Stomach (tissue), 8 donors: ENCODE measurements at regions not wholly inside any gene's neighbourhood (a gene's known extent, or its start where the extent isn't known, plus 50 kb on each side); places are given as distances from the start of the nearest gene placed in this dataset.
"Not testable (repeated sequence)": the region's sequence is repeated elsewhere in the genome, so short reads cannot be mapped to it uniquely, and the experiment has no call there.

ENCODE experiments used
- DNase-seq, 2 donors: peaks; one replicate each; pipeline versions ENCODE4 v3.0.0 to v3.0.0-alpha.2; 2013 to 2019
- H3K27ac ChIP-seq, 5 donors: fragments of 200-600 bp in 4 of 5; sonication (generic) in 4 of 5; one replicate each; pipeline ENCODE4 v1.5.1; 2013 to 2019; ENCODE audit warnings: mild to moderate bottlenecking in 1 of 5, moderate library complexity in 1 of 5
- H3K27me3 ChIP-seq, 3 donors: fragments of 200-600 bp; sonication (generic); one replicate each; pipeline ENCODE4 v1.5.1; 2017 to 2019; ENCODE audit warnings: mixed run types in 1 of 3
- H3K36me3 ChIP-seq, 4 donors: fragments of 200-600 bp; sonication (generic); 1 replicate in 3 of 4; 2 replicates in 1 of 4; pipeline ENCODE4 v1.5.1; 2016 to 2019
- H3K4me1 ChIP-seq, 4 donors: fragments of 200-600 bp; sonication (generic); one replicate each; pipeline ENCODE4 v1.5.1; 2016 to 2019
- H3K4me3 ChIP-seq, 4 donors: fragments of 200-600 bp; sonication (generic) in 3 of 4; one replicate each; pipeline ENCODE4 v1.5.1; 2016 to 2019; ENCODE audit warnings: mild to moderate bottlenecking in 1 of 4
- H3K9me3 ChIP-seq, 4 donors: fragments of 200-600 bp; sonication (generic); one replicate each; pipeline ENCODE4 v1.5.1; 2016 to 2019
- EP300 ChIP-seq: sonication (generic); formaldehyde crosslinking; IDR thresholded peaks from one replicate; pipeline ENCODE4 v1.6.1; 2017; ENCODE audit warnings: antibody characterized with exemption
- POLR2A ChIP-seq, 4 donors: fragments of 450-650 bp; IDR thresholded peaks; one replicate each; pipeline ENCODE4 v1.6.1; 2016; ENCODE audit warnings: antibody characterized with exemption in 4 of 4, control low read depth in 2 of 4, mild to moderate bottlenecking in 1 of 4, moderate library complexity in 1 of 4
- POLR2AphosphoS5 ChIP-seq, 3 donors: sonication (generic); formaldehyde crosslinking; IDR thresholded peaks; one replicate each; pipeline ENCODE4 v1.6.1; 2016; ENCODE audit warnings: antibody characterized with exemption in 3 of 3
- WGBS, 5 donors: extraction: QIAGEN DNeasy Blood & Tissue Kit in 3 of 5; methylation state at CpG; one replicate each; pipeline versions ENCODE4 v1.1.5 to v1.1.7; 2013 to 2018; 5-methylcytosine and 5-hydroxymethylcytosine counted together
- intact Hi-C: fragments of 100-400 bp; cut with DNase I; formaldehyde crosslinking; loops from one replicate; pipeline ENCODE4 v1.15.1; 2023; ENCODE audit warnings: low total_unique reads
- TF ChIP-seq, protein P1 (sequence below), 7 experiments: fragments of 450-650 bp in 4 of 7; fragments of 200-600 bp in 3 of 7; sonication (generic) in 3 of 7; IDR thresholded peaks; one replicate each; pipeline ENCODE4 v1.5.1; 2016 to 2019; ENCODE audit warnings: antibody characterized with exemption in 7 of 7, control low read depth in 2 of 7, mild to moderate bottlenecking in 1 of 7
- donor health status: healthy with polysubstance abuse.
- donor health status: Bipolar disorder and iron deficiency.
- donor health status: healthy.

DNA sequence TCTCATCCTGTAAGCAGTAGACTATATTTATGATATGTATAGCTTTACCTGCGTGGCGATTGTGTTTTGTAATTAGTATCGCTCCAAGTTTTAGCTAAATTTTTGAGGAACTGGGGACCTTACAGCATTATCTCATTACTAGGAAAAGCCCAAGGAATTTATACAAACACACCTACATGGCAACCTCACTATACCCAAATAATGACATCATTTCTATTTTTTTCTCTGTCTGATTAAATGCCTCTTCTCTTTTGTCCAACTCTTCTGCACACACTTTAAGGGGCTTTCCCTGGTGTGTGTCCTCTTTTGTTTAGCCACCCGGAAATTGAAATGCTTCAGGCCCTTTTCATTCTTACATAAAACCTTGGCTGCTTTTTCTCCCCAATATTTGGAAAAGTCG is 82.9 kb upstream of the EXOC2 start:
- TF ChIP-seq, protein P1, sequence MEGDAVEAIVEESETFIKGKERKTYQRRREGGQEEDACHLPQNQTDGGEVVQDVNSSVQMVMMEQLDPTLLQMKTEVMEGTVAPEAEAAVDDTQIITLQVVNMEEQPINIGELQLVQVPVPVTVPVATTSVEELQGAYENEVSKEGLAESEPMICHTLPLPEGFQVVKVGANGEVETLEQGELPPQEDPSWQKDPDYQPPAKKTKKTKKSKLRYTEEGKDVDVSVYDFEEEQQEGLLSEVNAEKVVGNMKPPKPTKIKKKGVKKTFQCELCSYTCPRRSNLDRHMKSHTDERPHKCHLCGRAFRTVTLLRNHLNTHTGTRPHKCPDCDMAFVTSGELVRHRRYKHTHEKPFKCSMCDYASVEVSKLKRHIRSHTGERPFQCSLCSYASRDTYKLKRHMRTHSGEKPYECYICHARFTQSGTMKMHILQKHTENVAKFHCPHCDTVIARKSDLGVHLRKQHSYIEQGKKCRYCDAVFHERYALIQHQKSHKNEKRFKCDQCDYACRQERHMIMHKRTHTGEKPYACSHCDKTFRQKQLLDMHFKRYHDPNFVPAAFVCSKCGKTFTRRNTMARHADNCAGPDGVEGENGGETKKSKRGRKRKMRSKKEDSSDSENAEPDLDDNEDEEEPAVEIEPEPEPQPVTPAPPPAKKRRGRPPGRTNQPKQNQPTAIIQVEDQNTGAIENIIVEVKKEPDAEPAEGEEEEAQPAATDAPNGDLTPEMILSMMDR (IDR thresholded peaks at IDR 0.05), result no peak
- TF ChIP-seq POLR2AphosphoS5 (IDR thresholded peaks at IDR 0.05) (no peak), EP300 (no peak), POLR2A (IDR thresholded peaks at IDR 0.05) (no peak)
- DNase-seq, result no peak
- no peaks in the 10 kb centered on the region for H3K36me3 ChIP-seq
- H3K9me3 ChIP-seq, result peaks cover 0 to 8% (median 0%) of the 10 kb centered on the region in 4 donors
- H3K4me1 ChIP-seq, result peaks cover 0 to 6% (median 0%) of the 10 kb centered on the region in 4 donors
- WGBS, 5 donors, result 40 to 69% (median 55%) methylated on average over 5 of the region's 5 CpGs
- H3K27me3 ChIP-seq, result no peaks in the 10 kb centered on the region
- H3K4me3 ChIP-seq, result no peak overlapping the region
- H3K27ac ChIP-seq, result no peak overlapping the region
- intact Hi-C loops, result no loop called here

GRCh38 chr6:771683-772082 is 78.7 kb upstream of the EXOC2 start:
- H3K9me3 ChIP-seq, H3K36me3 ChIP-seq, H3K4me1 ChIP-seq, intact Hi-C loops, DNase-seq, H3K27me3 ChIP-seq, H3K4me3 ChIP-seq, H3K27ac ChIP-seq: not testable (repeated sequence)

GRCh38 chr6:767755-768512 is 75.0 kb upstream of the EXOC2 start:
- intact Hi-C loops, result no loop called here
- Histone ChIP-seq H3K4me3 (no peak overlapping the region), H3K9me3 (peaks cover 0 to 8% (median 0%) of the 10 kb centered on the region in 4 donors), H3K27me3 (peaks cover 0 to 12% (median 0%) of the 10 kb centered on the region in 3 donors), H3K36me3 (no peaks in the 10 kb centered on the region), H3K4me1 (no peaks in the 10 kb centered on the region), H3K27ac (no peak overlapping the region)
- 74 to 85% (median 85%) methylated on average over 4 of the region's 4 CpGs for WGBS, 5 donors
- TF ChIP-seq, protein P1 (IDR thresholded peaks at IDR 0.05), result no peak
- no peak for TF ChIP-seq POLR2A (IDR thresholded peaks at IDR 0.05)
- no peak for DNase-seq

DNA sequence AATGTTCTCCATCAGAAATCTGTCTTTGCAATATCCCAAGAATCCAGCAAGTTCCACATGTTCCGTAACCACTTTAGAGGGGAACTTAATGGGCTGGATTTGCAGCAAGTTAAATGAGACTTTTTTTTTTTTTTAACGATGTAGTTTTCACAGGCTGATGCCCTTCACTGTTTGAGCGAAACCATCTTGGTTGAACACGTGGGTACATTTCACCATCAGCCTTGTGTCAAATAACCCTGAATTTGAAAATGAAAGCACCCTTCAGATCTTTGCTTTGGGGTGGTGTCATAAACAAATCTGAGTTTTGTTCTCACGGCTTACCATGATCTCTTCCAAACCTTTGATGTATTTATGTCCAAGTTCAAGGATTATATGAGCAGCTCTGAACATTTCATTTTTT is 73.7 kb upstream of the EXOC2 start:
- 52 to 70% (median 59%) methylated on average over 5 of the region's 5 CpGs for WGBS, 5 donors
- TF ChIP-seq, protein P1 (IDR thresholded peaks at IDR 0.05), result no peak
- TF ChIP-seq POLR2AphosphoS5 (IDR thresholded peaks at IDR 0.05) (no peak), EP300 (no peak), POLR2A (IDR thresholded peaks at IDR 0.05) (no peak)
- H3K27me3 ChIP-seq, result peaks cover 0 to 12% (median 0%) of the 10 kb centered on the region in 3 donors
- no peak overlapping the region for H3K27ac ChIP-seq
- no peaks in the 10 kb centered on the region for H3K36me3 ChIP-seq
- no peak for DNase-seq
- H3K9me3 ChIP-seq, result peaks cover 0 to under 1% (median 0%) of the 10 kb centered on the region in 4 donors
- intact Hi-C loops, result no loop called here
- H3K4me1 ChIP-seq, result no peaks in the 10 kb centered on the region
- no peak overlapping the region for H3K4me3 ChIP-seq

DNA sequence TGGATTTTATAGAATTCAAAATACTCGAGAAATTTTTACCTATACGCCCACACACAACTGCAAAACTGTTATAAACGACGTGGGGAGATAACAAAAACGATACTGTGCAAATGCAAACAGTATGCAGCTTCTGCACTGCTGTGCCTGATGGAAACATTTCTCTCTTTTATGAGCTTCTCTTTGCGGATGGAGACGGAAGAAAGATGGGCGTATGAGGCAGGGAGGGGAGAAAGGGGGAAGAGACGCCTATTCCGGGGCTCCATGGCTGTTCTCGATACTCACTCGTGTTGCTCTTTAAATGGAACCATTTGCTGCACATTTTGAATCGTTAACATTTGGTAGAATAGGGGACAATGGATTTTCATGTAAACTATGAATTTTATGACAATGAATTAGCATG is 69.1 kb upstream of the EXOC2 start:
- Histone ChIP-seq H3K27me3 (peaks cover 0 to 12% (median 0%) of the 10 kb centered on the region in 3 donors), H3K36me3 (no peaks in the 10 kb centered on the region), H3K4me1 (no peaks in the 10 kb centered on the region), H3K9me3 (no peaks in the 10 kb centered on the region), H3K27ac (no peak overlapping the region), H3K4me3 (no peak overlapping the region)
- DNase-seq, result no peak
- intact Hi-C loops, result no loop called here
- TF ChIP-seq, protein P1 (IDR thresholded peaks at IDR 0.05), result no peak
- TF ChIP-seq POLR2AphosphoS5 (IDR thresholded peaks at IDR 0.05) (no peak), EP300 (no peak), POLR2A (IDR thresholded peaks at IDR 0.05) (no peak)
- WGBS, 5 donors, result 68 to 78% (median 73%) methylated on average over 13 of the region's 13 CpGs
